Activated CD4-positive, alpha-beta T cell treated with anti-CD3 and anti-CD28 coated beads, Interleukin-2, amount 50 U/mL, for 16 hours (primary cell): ENCODE measurements at regions not wholly inside any gene's neighbourhood (a gene's known extent, or its start where the extent isn't known, plus 50 kb on each side); places are given as distances from the start of the nearest gene placed in this dataset.
"Not testable (repeated sequence)": the region's sequence is repeated elsewhere in the genome, so short reads cannot be mapped to it uniquely, and the experiment has no call there.

ENCODE experiments used
- DNase-seq: peaks from one replicate; pipeline ENCODE4 v3.0.0-alpha.2; 2020

DNA sequence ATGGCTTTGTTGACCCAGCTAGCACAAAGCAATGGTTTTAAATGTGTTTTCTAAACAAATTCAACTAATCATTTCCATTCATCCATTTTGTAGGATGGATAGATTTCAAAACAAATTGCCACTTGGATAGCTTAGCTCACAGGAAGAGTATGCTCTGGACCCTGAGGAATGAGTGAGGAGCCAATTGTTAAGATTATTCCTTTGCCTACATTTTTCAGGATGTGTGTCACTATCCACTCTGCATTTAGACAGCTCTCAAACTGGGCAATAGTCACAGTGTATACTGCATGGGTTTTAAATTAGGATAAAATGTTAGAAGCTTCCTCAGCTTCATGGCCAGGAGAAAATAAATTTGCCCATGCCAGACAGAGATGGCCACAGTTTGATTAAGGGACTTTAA is 605.6 kb upstream of the TEX47 start:
- no peak for DNase-seq

GRCh38 chr7:89401690-89402089 is 606.2 kb upstream of the TEX47 start:
- no peak for DNase-seq

GRCh38 chr7:89451911-89452310 is 656.4 kb upstream of the TEX47 start:
- DNase-seq, result no peak

DNA sequence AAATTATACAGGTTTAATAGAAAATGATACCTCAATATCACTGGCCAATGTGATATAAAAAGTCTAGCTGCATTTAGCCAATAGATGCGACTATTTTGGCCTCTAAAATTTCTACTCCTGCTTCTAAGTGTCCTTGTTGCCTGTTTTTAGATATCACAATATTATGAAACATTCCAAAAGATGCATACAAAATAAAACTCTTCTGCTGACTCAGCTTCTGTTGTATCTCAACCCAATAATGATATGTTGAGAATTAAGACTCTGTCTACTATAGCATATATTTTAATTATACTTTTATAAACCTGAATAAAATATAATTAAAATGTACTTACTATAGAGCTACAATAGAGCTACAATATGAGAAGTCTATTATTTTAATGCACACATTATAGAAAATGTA is 661.0 kb upstream of the TEX47 start:
- DNase-seq, result no peak

DNA sequence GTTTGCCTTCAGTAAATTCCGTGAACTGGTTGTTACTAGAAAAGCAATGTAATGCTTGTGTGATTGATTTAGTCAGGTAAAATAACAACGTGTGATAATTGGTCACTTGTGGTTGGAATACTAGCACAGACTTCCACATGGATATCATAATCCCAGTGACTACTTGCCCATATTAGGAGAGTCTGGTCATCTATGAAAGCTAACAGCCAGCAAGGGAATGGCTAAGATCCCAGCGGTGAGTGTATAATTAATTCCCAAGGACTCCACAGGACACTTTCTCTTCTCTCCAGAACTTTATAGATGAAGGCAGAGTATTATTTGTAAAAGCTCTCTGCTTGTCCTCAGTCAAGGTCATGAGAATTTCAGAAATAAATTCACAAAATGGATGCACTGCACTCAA is 662.6 kb upstream of the TEX47 start:
- DNase-seq, result no peak

DNA sequence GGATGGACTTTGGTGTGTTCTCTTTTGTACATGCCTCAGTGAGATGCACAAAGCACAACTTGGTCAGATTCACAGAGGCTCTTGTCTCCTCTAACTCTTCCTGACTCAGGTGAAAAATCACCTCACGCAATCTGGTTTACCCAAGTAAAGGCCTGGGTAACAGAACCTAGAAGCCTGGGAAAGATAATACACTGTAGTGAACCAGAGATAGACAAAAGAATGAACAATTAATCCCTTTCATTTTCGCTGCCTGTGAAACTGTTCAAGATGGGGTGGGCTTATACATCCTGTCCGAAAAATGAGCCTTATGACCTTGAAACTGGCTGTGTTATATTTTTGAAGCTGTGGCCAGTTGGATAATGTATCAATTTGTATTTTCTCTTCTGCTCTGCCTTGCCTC is 678.9 kb upstream of the TEX47 start:
- DNase-seq, result no peak

DNA sequence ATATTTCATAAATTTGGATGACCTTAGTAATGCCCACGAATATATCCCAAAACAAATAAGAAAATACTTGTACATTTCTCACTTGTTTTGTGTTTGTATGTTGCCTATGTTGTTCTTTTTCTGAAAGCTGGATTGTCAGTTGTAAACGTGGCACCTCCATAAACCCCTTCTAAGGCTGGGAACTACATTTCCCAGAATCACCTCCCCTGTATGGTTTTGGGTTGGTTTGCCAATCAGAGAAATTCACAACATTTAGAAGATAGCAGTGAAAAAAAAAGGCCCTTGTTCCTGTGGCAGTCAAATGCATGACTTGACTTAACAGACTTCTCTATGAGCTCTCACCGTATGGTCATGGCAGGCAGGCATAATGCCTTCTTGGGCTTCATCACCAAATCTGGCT is 676.3 kb upstream of the STEAP1 start:
- no peak for DNase-seq

GRCh38 chr7:89495704-89496103 is 658.6 kb upstream of the STEAP1 start:
- DNase-seq, result no peak

DNA sequence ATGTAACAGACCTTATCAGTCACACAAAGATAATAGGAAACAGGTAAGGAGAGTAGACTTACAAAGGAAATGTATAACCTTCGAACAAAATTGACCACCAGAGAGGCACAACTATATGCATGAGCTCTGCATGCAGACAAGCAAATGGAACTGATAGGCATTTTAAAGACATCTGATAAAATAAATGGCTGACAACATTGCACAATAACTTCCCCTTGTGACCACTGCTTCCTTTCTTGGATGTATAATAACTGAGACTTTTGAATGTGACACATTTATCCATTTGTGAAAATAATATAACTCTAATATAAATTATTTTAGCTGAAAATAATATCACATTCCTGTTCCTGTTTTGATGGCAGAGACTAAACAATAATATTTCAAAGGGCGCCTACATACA is 654.2 kb upstream of the STEAP1 start:
- DNase-seq, result no peak

GRCh38 chr7:89503281-89503680 is 651.0 kb upstream of the STEAP1 start:
- no peak for DNase-seq

DNA sequence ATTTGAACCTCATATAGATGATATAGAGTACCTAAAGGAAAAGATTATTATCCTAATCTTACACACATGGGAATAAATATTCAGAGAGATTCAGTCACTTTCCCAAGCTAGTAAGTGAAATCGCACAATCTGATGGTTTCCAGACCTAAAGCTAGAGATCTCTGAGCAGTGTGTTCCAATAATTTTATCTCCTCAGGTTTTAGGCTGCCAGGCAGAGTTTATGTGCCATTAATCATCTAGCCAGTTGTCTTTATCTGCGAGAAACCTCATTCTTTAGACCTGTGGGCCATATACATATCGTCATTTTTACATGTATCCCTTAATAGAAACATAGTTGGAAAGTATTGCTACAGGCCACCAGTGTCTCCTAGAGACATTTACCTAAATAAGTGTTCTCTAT is 647.2 kb upstream of the STEAP1 start:
- DNase-seq, result no peak

DNA sequence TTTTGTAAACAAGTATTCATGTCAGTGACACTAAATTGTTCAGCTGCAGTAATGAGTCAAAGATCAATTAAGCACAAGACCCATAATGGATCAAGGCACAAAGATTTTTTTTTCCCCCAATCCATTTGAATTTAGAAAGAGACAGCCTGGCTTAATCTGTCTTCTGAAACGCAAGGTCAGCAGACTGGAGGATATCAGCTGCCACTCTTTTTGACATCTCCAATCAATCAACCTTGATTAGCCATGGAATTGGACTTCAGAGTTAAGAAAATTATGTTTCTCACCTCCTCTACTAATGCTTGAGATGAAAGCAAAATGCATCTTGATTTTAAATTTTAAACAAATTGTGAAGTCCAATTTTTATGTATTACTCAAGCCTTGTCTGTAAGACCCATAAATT is 642.4 kb upstream of the STEAP1 start:
- no peak for DNase-seq

GRCh38 chr7:89514970-89515369 is 639.3 kb upstream of the STEAP1 start:
- DNase-seq, result no peak

GRCh38 chr7:89517815-89518214 is 636.5 kb upstream of the STEAP1 start:
- DNase-seq, result no peak

DNA sequence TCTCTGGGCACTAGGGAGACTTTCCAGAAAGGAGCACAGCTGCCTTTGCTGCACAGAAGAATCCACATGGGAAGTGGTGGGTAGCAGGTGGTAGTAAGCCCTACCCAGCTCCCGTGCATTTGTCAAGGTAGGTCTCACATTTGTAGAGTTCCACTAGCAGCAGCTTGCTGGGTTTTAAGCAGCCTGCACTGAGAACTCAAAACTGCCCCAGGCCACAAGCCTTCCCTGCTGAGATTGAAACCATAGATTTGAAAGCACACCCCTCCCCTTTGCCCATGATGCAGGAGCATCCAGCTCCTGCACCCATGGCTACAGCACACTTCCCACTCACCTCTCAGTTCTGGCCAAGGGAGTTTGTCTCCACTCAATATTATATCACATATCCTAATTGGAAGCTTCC is 604.5 kb upstream of the STEAP1 start:
- DNase-seq, result no peak

GRCh38 chr7:89554209-89554608 is 600.1 kb upstream of the STEAP1 start:
- DNase-seq, result no peak

DNA sequence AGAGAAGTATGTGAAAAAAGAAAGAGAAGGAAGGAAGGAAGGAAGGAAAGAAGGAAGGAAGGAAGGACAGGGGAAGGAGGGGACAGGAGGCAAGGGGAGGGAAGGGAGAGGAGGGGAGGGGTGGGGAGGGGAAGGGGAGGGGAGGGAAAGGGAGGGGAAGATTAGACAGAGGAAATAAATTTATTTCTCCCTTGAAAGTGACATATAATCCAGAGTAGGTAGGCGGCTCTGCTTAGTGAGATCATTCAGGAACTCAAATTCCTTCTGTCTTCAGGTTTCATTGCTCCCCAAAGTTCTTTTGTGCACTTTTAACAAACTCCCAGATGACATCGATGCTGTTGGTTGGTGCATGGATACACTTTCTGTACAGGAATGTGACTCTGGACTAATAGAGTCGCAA is 594.7 kb upstream of the STEAP1 start:
- no peak for DNase-seq

GRCh38 chr7:89563597-89563996 is 590.7 kb upstream of the STEAP1 start:
- no peak for DNase-seq

DNA sequence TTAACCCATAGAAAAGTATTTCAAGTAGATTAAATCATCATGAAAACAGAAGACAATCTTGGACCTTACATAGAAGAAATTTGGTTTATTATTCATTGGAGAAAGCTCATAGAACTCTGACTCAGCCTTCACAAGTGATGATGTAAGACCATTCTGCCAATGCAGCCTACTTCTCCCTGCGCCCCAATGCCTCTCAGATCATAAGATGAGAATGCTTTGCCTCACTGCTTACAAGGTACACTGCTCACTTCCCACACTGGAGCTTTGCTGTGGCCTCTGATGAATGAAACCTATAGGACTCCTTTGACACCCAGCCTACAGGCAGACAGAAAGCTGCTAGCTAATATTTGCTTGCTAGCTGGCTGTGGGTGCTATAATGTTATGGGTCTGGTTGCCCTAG is 569.4 kb upstream of the STEAP1 start:
- no peak for DNase-seq

GRCh38 chr7:89593125-89593524 is 561.1 kb upstream of the STEAP1 start:
- no peak for DNase-seq

GRCh38 chr7:89602984-89603383 is 551.3 kb upstream of the STEAP1 start:
- DNase-seq, result no peak

- DNase-seq, result no peak
Measured at GRCh38 chr7:89605362-89605761, 548.9 kb upstream of the STEAP1 start.

DNA sequence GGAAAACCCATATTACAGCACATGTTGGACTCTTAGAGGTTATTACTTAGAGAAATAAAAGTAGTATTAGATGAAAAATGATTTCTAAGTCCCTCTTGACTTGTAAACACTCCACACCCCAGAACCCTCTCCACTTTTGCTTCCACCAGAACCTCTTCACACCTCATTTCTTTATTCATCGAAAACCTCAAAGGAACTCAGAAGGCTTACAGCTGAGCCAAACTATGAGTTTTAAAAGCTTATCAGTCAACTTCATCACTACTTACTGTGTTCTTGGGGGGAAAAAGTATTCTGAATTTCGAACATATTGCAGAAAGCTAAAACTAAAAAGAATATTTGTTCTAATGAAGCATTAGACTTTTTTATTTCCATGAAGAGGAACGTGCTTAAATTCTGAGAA is 547.8 kb upstream of the STEAP1 start:
- no peak for DNase-seq

GRCh38 chr7:89607792-89608191 is 546.5 kb upstream of the STEAP1 start:
- DNase-seq, result peak; percentile 3

DNA sequence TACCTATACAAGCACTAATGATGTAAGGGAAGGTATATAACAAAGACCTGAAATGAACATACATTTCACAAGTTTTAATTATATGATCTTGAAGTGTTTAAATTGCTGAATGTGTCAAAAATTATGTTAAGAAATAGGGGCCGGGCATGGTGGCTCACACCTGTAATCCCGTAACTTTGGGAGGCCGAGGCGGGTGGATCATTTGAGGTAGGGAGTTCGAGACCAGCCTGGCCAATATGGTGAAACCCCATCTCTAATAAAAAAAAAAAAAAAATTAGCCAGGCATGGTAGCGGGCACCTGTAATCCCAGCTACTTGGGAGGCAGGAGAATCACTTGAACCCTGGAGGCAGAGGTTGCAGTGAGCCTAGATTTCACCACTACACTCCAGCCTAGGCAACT is 537.4 kb upstream of the STEAP1 start:
- DNase-seq, result not testable (repeated sequence)

DNA sequence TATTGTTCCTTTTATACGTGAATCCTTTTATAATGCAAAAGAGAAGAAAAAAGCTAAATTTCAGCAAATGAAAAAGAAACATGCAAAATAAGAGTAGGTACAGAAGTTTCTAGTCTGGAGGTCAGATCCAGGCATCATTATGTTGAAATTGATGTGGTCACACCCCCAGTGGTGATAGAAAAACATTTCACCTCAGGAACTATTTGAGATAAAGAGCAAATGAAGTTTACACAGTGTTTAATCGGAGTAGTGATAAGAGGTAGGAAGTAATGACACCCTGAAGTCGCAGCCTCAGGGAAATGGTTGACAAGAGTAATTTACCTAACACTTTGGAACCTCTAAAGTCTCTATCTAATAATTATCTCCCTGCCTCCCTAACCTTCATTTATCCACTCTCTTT is 536.0 kb upstream of the STEAP1 start:
- DNase-seq, result no peak
